ENCODE measurements at regions not wholly inside any gene's neighbourhood (a gene's known extent, or its start where the extent isn't known, plus 50 kb on each side); places are given as distances from the start of the nearest gene placed in this dataset.

DNA sequence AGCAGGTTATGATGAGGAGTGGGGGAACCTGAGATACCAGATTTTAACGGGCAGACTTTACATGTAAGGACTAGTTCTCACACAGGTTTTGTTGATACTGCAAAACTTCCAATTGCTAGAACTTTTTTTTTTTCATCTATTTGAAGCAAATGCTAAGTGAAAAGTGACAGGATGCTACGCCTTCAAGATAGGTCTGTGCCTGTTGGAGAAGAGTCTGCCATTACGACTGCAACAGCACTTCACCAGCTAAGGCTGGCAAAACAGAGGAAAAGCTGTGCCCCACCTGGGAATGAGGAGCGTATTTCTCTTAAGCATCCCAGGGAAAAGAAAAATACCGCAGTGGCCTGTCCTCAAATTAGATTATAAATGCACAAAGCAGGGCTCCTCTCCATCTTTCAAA, 102.0 kb upstream of the CDH6 start:
- Mint-ChIP-seq H3K27ac (no peak overlapping the region), H3K4me1 (ENCODE audit: low read depth) (peaks cover 4% of the 10 kb centered on the region; the same call in 1 of the 2 replicates), H3K27me3 (ENCODE audit: insufficient read depth) (peaks cover 1% of the 10 kb centered on the region), H3K36me3 (ENCODE audit: low read depth) (no peaks in the 10 kb centered on the region; the same call in 1 of the 2 replicates), H3K9me3 (peaks cover 17% of the 10 kb centered on the region), H3K4me3 (no peak overlapping the region)
- DNase-seq: no peak
- TF ChIP-seq, protein P1, sequence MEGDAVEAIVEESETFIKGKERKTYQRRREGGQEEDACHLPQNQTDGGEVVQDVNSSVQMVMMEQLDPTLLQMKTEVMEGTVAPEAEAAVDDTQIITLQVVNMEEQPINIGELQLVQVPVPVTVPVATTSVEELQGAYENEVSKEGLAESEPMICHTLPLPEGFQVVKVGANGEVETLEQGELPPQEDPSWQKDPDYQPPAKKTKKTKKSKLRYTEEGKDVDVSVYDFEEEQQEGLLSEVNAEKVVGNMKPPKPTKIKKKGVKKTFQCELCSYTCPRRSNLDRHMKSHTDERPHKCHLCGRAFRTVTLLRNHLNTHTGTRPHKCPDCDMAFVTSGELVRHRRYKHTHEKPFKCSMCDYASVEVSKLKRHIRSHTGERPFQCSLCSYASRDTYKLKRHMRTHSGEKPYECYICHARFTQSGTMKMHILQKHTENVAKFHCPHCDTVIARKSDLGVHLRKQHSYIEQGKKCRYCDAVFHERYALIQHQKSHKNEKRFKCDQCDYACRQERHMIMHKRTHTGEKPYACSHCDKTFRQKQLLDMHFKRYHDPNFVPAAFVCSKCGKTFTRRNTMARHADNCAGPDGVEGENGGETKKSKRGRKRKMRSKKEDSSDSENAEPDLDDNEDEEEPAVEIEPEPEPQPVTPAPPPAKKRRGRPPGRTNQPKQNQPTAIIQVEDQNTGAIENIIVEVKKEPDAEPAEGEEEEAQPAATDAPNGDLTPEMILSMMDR (IDR thresholded peaks at IDR 0.05): no peak

DNA sequence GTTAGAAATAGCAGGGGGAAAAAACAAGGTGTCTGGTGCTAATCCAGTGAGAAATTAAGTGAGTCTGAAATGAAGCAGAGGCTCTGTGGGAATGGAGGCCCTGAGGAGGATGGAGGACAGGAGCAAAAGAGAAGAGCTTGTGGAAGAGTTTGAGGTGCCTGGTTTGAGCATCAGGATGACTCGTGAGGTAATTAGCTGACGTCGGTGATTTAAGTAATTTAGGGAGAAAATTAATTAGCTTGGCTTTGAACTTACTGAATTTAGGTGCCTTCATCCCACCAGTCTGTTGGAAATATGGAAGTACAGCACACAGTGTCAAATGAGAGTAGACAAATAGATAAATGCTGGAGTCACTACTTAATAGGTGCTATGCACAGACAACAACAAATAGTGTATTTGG, 103.0 kb upstream of the CDH6 start:
- no peak overlapping the region for H3K4me3 Mint-ChIP-seq
- H3K36me3 Mint-ChIP-seq (ENCODE audit: low read depth): no peaks in the 10 kb centered on the region; the same call in 1 of the 2 replicates
- H3K9me3 Mint-ChIP-seq: peaks cover 17% of the 10 kb centered on the region
- H3K4me1 Mint-ChIP-seq (ENCODE audit: low read depth): no peaks in the 10 kb centered on the region
- TF ChIP-seq, protein P1 (IDR thresholded peaks at IDR 0.05): no peak
- H3K27ac Mint-ChIP-seq: no peak overlapping the region
- peaks cover 1% of the 10 kb centered on the region; the same call in 1 of the 2 replicates for H3K27me3 Mint-ChIP-seq (ENCODE audit: insufficient read depth)
- no peak for DNase-seq

DNA sequence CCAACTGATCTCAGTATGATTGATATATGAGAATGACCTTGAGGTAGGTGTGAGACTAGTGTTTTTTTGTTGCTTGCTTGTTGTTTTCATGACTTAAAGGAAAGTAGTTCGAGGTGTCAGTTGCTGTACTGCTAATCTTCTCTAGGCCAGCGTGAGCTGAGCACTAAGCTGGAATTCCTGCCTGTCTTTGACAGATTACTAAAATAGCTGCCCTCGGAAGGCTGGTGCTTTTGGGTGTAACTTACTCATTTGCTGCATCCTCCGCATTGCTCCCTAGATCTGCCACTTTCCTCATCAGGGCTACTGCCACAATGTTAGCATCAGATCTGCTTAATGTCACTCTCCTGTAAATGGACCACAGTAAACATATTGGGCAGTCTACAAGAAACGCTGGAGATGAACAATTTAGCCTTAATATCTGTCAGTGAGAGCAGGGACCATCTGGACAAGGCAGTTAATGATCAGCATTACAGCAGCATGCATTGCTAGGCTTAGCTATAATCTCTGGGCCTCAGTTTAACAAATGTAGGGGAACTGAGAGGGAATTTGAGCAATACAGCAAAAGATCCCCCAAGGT, 106.6 kb upstream of the CDH6 start:
- Mint-ChIP-seq H3K27ac (no peak overlapping the region), H3K27me3 (ENCODE audit: insufficient read depth) (no peaks in the 10 kb centered on the region), H3K4me1 (ENCODE audit: low read depth) (no peaks in the 10 kb centered on the region), H3K9me3 (peaks cover 7% of the 10 kb centered on the region), H3K4me3 (no peak overlapping the region), H3K36me3 (ENCODE audit: low read depth) (no peaks in the 10 kb centered on the region)
- no peak for DNase-seq
- TF ChIP-seq, protein P1 (IDR thresholded peaks at IDR 0.05): no peak

DNA sequence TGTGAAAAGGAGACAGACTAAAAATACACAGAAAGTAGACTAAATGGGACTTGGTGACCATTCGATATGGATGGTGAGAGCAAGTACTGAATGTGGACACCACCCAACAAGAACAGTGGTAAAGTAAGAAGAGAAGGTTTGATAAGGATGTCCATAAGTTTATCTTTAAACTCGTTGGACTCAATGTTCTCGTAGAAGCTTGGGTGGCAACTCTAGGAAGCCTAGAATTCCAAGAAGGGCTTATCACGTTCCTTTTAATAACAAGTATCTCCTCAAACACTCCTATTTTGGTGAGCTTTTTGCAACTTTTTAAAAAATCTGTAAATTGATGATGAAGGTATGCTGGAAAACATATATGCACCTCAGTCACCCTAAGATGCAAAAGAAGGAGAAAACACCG, 108.6 kb upstream of the CDH6 start:
- DNase-seq: no peak
- H3K9me3 Mint-ChIP-seq: peaks cover 1% of the 10 kb centered on the region; the same call in 1 of the 2 replicates
- TF ChIP-seq, protein P1 (IDR thresholded peaks at IDR 0.05): no peak
- H3K4me1 Mint-ChIP-seq (ENCODE audit: low read depth): no peaks in the 10 kb centered on the region
- no peaks in the 10 kb centered on the region for H3K36me3 Mint-ChIP-seq (ENCODE audit: low read depth)
- no peaks in the 10 kb centered on the region for H3K27me3 Mint-ChIP-seq (ENCODE audit: insufficient read depth)
- H3K27ac Mint-ChIP-seq: no peak overlapping the region
- no peak overlapping the region for H3K4me3 Mint-ChIP-seq

DNA sequence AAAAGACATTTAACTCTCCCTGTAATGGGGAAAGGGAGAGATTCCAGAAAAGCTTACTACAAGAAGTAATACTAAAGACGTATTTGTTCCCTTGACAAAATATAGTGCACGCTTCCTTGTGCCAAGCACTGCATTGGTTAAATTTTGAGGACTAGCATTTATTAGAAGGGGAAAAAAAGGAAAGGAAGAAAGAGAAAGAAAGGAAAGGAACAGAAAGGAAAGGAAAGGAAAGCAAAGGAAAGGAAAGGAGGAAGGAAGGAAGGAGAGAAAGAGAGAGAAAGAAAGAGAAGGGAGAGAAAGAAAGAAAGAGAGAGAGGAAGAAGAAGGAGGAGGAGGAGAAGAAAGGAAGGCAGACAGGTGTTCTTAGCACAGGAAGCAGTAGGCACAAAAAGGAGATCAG, 110.1 kb upstream of the CDH6 start:
- Mint-ChIP-seq H3K36me3 (ENCODE audit: low read depth) (no peaks in the 10 kb centered on the region), H3K4me1 (ENCODE audit: low read depth) (no peaks in the 10 kb centered on the region), H3K27ac (no peak overlapping the region), H3K4me3 (no peak overlapping the region), H3K27me3 (ENCODE audit: insufficient read depth) (no peaks in the 10 kb centered on the region), H3K9me3 (no peaks in the 10 kb centered on the region; the same call in 1 of the 2 replicates)
- DNase-seq: no peak
- TF ChIP-seq, protein P1 (IDR thresholded peaks at IDR 0.05): no peak
